22Rv1 (cell line): ENCODE measurements at regions not wholly inside any gene's neighbourhood (a gene's known extent, or its start where the extent isn't known, plus 50 kb on each side); places are given as distances from the start of the nearest gene placed in this dataset.

Experiments
- CTCF ChIP-seq: fragments of 450-650 bp; IDR thresholded peaks from 2 replicates; pipeline ENCODE4 v1.5.1; 2017; ENCODE audit warnings: mild to moderate bottlenecking
- ZFX ChIP-seq: fragments of 450-650 bp; IDR thresholded peaks from 2 replicates; pipeline ENCODE4 v1.6.1; 2017; ENCODE audit warnings: antibody characterized with exemption, borderline replicate concordance

- TF ChIP-seq CTCF (peak; percentile 42), ZFX (no peak)
Measured at GRCh38 chr2:51795248-51795888, 763.4 kb upstream of the NRXN1 start.
